Fibroblast of lung (primary cell): ENCODE measurements at regions not wholly inside any gene's neighbourhood (a gene's known extent, or its start where the extent isn't known, plus 50 kb on each side); places are given as distances from the start of the nearest gene placed in this dataset.

ENCODE experiments used
- DNase-seq, 2 donors: peaks; one replicate each; pipeline versions ENCODE4 v3.0.0 to v3.0.0-alpha.2; 2010; ENCODE audit warnings: low read depth in 2 of 2
- H2AFZ ChIP-seq: 2 replicates; pipeline ENCODE4 v1.5.1; 2012; ENCODE audit warnings: low read length, control low read depth, inconsistent platforms
- H3K27ac ChIP-seq: 2 replicates; pipeline ENCODE4 v1.5.1; 2011; ENCODE audit warnings: low read length, control low read depth; ENCODE audit not compliant: insufficient read depth
- H3K27me3 ChIP-seq: 2 replicates; pipeline ENCODE4 v1.5.1; 2011; ENCODE audit warnings: mild to moderate bottlenecking, low read length; ENCODE audit not compliant: control insufficient read depth, insufficient read depth
- H3K36me3 ChIP-seq: 2 replicates; pipeline ENCODE4 v1.5.1; 2011; ENCODE audit warnings: low read length; ENCODE audit not compliant: control insufficient read depth, insufficient read depth
- H3K4me1 ChIP-seq: 2 replicates; pipeline ENCODE4 v1.5.1; 2011; ENCODE audit warnings: low read length; ENCODE audit not compliant: control insufficient read depth, insufficient read depth; ENCODE audit errors: extremely low read depth
- H3K4me2 ChIP-seq: 2 replicates; pipeline ENCODE4 v1.5.1; 2011; ENCODE audit warnings: low read length, control low read depth; ENCODE audit not compliant: insufficient read depth; ENCODE audit errors: extremely low read depth
- H3K4me3 ChIP-seq, 4 experiments: fragments of 200-600 bp in 1 of 4; sonication (generic) in 1 of 4; replicated peaks in 1 of 4; 2 replicates each; pipeline ENCODE4 v1.5.1; 2011 to 2016; ENCODE audit warnings: low read length in 4 of 4, low read depth in 3 of 4, mild to moderate bottlenecking in 3 of 4, control low read depth in 2 of 4, inconsistent platforms in 1 of 4, mixed read lengths in 1 of 4; ENCODE audit not compliant: insufficient read depth in 1 of 4; ENCODE audit errors: control extremely low read depth in 1 of 4
- H3K79me2 ChIP-seq: 2 replicates; pipeline ENCODE4 v1.5.1; 2012; ENCODE audit warnings: mild to moderate bottlenecking, low read length, inconsistent platforms; ENCODE audit not compliant: control insufficient read depth, insufficient read depth
- H3K9ac ChIP-seq: 2 replicates; pipeline ENCODE4 v1.5.1; 2011; ENCODE audit warnings: mild to moderate bottlenecking, low read length, control low read depth; ENCODE audit not compliant: insufficient read depth
- H3K9me3 ChIP-seq: 2 replicates; pipeline ENCODE4 v1.5.1; 2012; ENCODE audit warnings: low read depth, low read length; ENCODE audit not compliant: control insufficient read depth, insufficient read depth
- H4K20me1 ChIP-seq: 2 replicates; pipeline ENCODE4 v1.5.1; 2011; ENCODE audit warnings: low read length; ENCODE audit not compliant: control insufficient read depth, insufficient read depth; ENCODE audit errors: extremely low read depth
- CTCF ChIP-seq, 2 donors: IDR thresholded peaks in 1 of 2; conservative IDR thresholded peaks in 1 of 2; 1 replicate in 1 of 2; 2 replicates in 1 of 2; pipeline ENCODE4 v1.5.1; 2011 to 2012; ENCODE audit warnings: low read length in 2 of 2, control low read depth in 1 of 2, inconsistent platforms in 1 of 2, low read depth in 1 of 2, mild to moderate bottlenecking in 1 of 2
- EZH2 ChIP-seq: IDR thresholded peaks from 2 replicates; pipeline ENCODE4 v1.5.1; 2012; ENCODE audit warnings: low read length, control low read depth, mild to moderate bottlenecking; ENCODE audit errors: missing control alignments

GRCh38 chr15:39530480-39531342 lies 50.2 kb upstream of the THBS1 start:
- Histone ChIP-seq H3K27me3 (peaks cover 8% of the 10 kb centered on the region), H4K20me1 (no peaks in the 10 kb centered on the region), H3K36me3 (no peaks in the 10 kb centered on the region), H3K4me3 (no peak overlapping the region), H3K9ac (no peak overlapping the region), H3K4me2 (no peak overlapping the region), H2AFZ (no peak overlapping the region), H3K4me1 (no peaks in the 10 kb centered on the region), H3K9me3 (no peaks in the 10 kb centered on the region), H3K79me2 (no peaks in the 10 kb centered on the region), H3K27ac (no peak overlapping the region)
- DNase-seq, result peak; percentile 31 to 36
- TF ChIP-seq EZH2 (no peak), CTCF (conservative IDR thresholded peaks at IDR 0.05 in 1 of 2, IDR thresholded peaks at IDR 0.05 in 1 of 2; ENCODE audit: low read depth in 1 of 2, low read length in 2 of 2) (no peak)
